ENCODE measurements at regions not wholly inside any gene's neighbourhood (a gene's known extent, or its start where the extent isn't known, plus 50 kb on each side); places are given as distances from the start of the nearest gene placed in this dataset.

DNA sequence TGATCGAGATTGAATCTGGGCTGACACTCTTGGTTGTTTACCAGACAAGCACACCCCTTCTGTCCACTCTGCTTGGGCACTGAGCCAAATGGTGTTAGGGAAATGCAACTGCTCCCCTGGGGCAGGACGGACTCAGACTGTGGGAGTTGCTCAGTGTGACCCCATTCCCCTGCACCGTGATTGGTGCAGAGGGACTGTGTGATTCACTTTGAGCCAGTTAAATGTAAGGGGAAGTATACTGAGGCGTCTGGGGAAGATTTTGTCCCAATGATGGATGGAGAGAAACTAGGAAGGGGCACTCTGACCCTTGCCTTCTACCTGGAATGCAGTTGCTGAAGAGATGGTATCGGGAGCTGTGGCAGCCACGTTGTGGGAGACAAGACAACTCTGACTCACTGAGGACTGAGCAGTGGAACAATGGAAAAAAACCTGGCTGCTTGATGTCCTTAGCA, 196.0 kb upstream of the ANKRD55 start:
- H2AFZ ChIP-seq (ENCODE audit: low read depth, low read length): no peak overlapping the region
- FAIRE-seq (no peak), ATAC-seq (no peak; the same call in 2 of the 3 replicates), DNase-seq (ENCODE audit: extremely low read depth in 1 of 4, low spot score in 3 of 4) (peak in 2 of 4 experiments; percentile 17 to 20)
- no peaks in the 10 kb centered on the region for H3K36me3 ChIP-seq (ENCODE audit: control insufficient read depth, insufficient read depth, low read length)
- H3K27me3 ChIP-seq (ENCODE audit: control insufficient read depth in 2 of 2, insufficient read depth in 2 of 2, low read length in 2 of 2): peaks cover 0 to 2% of the 10 kb centered on the region in 2 experiments; a peak in 1 of 5 replicates
- H3K4me1 ChIP-seq (replicated peaks in 1 of 2; ENCODE audit: control insufficient read depth in 2 of 2, insufficient read depth in 2 of 2, low read length in 2 of 2): no peaks in the 10 kb centered on the region
- no peak overlapping the region for H3K4me2 ChIP-seq (ENCODE audit: insufficient read depth, low read length)
- 0% methylated on average over 6 of the region's 6 CpGs for WGBS (ENCODE audit: insufficient coverage, low coverage, missing lambda C conversion rate)
- H4K20me1 ChIP-seq (replicated peaks; ENCODE audit: control insufficient read depth, insufficient read depth, low read length): no peaks in the 10 kb centered on the region
- no peak overlapping the region for H3K4me3 ChIP-seq
- no TSS peak for BruUV-seq (replicated peaks)
- no peaks in the 10 kb centered on the region for H3K79me2 ChIP-seq (ENCODE audit: control insufficient read depth, insufficient read depth, low read length)
- intact Hi-C loops (cut with micrococcal nuclease): no loop called here
- H3K27ac ChIP-seq (ENCODE audit: extremely low read depth, low read depth, low read length): no peak overlapping the region
- in situ Hi-C loops (cut with MboI): no loop called here
- H3K9me1 ChIP-seq (ENCODE audit: control insufficient read depth, insufficient read depth, low read length): no peaks in the 10 kb centered on the region
- ChIA-PET CTCF (ENCODE audit: low intra/inter-chr PET ratio) (no interaction called here), POLR2A (no interaction called here)
- no peak overlapping the region for H3K9ac ChIP-seq (ENCODE audit: insufficient read depth in 1 of 2, low read depth in 2 of 2, low read length in 2 of 2)
- H3K9me3 ChIP-seq (replicated peaks; ENCODE audit: control insufficient read depth, insufficient read depth, low read depth, low read length): no peaks in the 10 kb centered on the region
- TF ChIP-seq HDAC8 (tag; IDR thresholded peaks at IDR 0.05): no peak
- TF ChIP-seq ARNT (IDR thresholded peaks at IDR 0.05): no peak
- TF ChIP-seq, protein P1, sequence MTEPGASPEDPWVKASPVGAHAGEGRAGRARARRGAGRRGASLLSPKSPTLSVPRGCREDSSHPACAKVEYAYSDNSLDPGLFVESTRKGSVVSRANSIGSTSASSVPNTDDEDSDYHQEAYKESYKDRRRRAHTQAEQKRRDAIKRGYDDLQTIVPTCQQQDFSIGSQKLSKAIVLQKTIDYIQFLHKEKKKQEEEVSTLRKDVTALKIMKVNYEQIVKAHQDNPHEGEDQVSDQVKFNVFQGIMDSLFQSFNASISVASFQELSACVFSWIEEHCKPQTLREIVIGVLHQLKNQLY (CRISPR knock-in tag; conservative IDR thresholded peaks at IDR 0.05): no peak
- peak; percentile 50 for TF ChIP-seq NFYB (IDR thresholded peaks at IDR 0.05; ENCODE audit: extremely low read depth, insufficient read length)
- no peak for TF ChIP-seq KAT7 (CRISPR knock-in tag; IDR thresholded peaks at IDR 0.05; ENCODE audit: borderline replicate concordance)
- no peak for TF ChIP-seq SMARCC2 (IDR thresholded peaks at IDR 0.05; ENCODE audit: low read depth)
- TF ChIP-seq HOXB6 (CRISPR knock-in tag; IDR thresholded peaks at IDR 0.05; ENCODE audit: borderline replicate concordance): no peak
- no peak for TF ChIP-seq MGA (IDR thresholded peaks at IDR 0.05)
- TF ChIP-seq FOXJ2 (tag; IDR thresholded peaks at IDR 0.05): peak; percentile 57; the same call in 1 of the 2 replicates
- TF ChIP-seq ZNF584 (CRISPR knock-in tag; IDR thresholded peaks at IDR 0.05; ENCODE audit: low read depth): no peak
- no peak for TF ChIP-seq ZNF561 (CRISPR knock-in tag; conservative IDR thresholded peaks at IDR 0.05)

Measured in K562 (cell line).